GM18508 (cell line): ENCODE measurements at regions not wholly inside any gene's neighbourhood (a gene's known extent, or its start where the extent isn't known, plus 50 kb on each side); places are given as distances from the start of the nearest gene placed in this dataset.

ENCODE experiments used
- ATAC-seq: cut with Tn5 transposase; IDR thresholded peaks from one replicate; pipeline ENCODE4 v1.9.1; 2021; ENCODE audit warnings: moderate number of reproducible peaks; ENCODE audit not compliant: insufficient read depth, unreplicated experiment

GRCh38 chr12:72082986-72083820, 144.6 kb downstream of the TPH2 start:
- no peak for ATAC-seq

DNA sequence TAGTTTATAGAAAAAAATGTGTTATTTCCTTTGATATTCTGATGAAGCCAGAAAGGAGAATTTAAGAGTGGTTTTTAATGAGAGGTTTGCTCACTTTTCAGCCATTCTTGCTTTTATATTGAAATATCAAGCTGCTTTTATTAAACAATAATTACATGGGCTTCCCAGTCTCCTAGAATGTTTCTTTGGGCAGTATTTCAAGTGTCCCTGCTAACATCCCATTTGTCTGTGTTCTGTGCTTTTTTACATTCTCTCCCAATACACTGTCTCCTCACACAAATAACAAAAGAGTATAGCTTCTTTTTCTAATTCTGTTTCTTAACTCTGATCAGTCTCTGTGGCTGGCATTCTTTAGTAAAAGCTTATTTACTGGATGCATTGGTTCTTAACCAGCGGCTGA, 145.4 kb downstream of the TPH2 start:
- ATAC-seq: no peak

- ATAC-seq: no peak
Measured at GRCh38 chr12:72084880-72085279, 146.2 kb downstream of the TPH2 start.

DNA sequence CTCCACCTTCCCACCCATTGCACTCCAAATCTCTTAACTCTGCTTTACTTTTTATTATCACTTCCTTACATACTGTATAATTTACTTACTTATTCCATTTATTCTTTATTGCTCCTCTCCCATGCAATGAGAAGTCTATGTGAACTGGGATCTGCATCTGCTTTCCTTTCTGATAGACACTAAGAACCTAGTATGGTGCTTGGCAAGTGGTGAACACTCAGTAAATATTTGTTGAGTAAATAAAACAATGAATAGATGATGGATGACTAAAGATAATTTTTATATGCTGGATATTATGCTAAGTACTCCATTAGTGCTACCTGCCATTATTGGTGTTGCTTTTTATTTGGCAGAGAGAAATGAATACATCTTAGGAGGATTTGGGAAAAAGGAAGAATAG, 151.0 kb downstream of the TPH2 start:
- ATAC-seq: no peak

GRCh38 chr12:72093424-72093823, 154.8 kb downstream of the TPH2 start:
- ATAC-seq: no peak

DNA sequence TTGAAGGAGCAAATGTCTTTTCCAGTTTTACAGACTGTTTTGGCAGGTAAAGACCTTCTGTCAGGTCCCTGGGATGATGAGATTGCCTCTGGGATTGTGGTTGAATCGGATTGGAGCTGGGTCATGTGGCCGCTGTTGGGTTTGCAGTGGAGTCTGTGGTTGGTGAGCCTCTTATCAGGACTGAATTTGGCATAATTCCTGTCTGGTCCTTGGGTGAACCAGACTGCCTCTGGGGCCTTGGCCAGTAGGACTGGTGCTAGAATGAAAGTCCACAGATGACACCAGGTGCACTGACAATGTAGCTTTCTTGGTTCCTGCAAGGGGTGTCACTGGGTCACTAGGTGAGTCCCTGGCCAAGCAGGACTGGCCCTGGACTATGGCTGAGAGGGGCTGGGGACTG, 155.3 kb downstream of the TPH2 start:
- ATAC-seq: no peak

DNA sequence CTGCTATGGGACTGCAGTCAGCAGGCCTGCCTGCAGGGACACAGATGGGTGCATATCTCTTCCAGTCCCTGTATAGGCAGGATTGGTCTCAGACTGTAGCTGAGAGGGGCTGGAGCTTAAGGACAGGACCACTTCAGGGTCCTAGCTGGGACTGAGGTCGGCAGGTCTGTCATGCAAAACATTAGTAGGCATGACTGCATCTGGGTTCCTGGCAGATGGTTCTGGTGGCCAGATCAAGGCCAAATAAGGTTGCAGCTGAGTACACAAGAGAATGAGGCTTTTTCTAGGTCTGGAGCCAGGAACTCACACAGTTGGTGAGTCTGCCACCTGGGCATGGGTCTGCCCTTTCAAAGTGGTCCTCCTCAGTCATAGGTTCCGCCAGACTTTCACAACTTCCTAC, 155.8 kb downstream of the TPH2 start:
- no peak for ATAC-seq

GRCh38 chr12:72095025-72095424, 156.4 kb downstream of the TPH2 start:
- ATAC-seq: no peak

DNA sequence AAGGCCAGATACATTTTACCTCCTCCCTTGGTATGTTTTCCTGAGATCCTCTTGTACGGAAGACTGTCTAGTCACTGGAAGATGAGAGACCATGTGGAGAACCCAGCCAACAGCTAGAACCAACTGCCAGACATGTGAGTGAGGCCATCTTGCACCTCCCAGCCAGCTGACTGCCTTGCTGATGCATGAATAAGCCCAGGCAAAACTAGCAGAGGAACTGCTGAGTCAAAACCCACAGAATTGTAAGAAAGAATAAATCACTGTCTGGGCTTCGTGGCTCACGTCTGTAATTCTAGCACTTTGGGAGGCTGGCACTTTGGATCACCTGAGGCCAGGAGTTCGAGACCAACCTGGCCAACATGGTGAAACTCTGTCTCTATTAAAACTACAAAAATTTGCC, 160.0 kb downstream of the TPH2 start:
- ATAC-seq: no peak

DNA sequence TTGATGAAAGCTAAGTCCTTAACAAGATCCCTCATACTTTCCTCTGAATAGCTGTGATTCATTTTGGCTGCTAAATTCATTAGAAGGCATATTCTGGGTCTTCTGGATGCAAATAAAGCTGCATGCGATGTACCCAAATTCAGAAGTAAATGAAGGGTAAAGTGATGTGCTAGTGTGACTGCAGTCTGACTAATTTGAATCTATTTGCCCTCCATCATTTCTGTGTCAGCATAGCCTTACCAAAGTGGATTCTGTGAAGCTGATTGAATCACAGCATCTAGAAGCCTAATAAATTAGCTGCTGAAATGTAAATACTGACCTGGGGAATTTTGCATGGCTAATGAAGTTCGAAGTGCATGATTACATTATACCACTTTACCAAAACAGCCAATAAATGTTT, 162.2 kb downstream of the TPH2 start:
- no peak for ATAC-seq

DNA sequence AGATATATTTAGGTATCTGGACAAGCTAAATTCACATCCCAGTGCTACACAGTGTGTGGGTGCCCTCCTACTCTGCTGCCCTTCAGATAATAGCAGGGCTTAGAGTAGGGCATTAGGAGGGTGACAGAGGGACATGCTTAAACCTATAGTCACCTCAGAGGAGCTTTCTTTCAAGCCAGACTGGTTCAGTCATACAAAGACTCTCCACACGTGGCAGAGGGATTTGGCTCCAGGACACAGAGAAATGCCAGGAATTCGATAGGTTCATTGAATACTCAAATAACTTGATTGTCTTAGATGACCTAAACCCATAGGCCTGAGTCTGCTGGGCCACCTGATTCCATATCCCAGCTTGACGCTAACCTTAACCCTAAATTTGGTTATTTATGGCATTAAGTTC, 163.5 kb downstream of the TPH2 start:
- ATAC-seq: no peak

- ATAC-seq: no peak
Measured at GRCh38 chr12:72105849-72106248, 166.3 kb upstream of the TRHDE start.

- ATAC-seq: no peak
Measured at GRCh38 chr12:72110937-72111650, 161.1 kb upstream of the TRHDE start.

GRCh38 chr12:72111706-72112105, 160.5 kb upstream of the TRHDE start:
- ATAC-seq: no peak

DNA sequence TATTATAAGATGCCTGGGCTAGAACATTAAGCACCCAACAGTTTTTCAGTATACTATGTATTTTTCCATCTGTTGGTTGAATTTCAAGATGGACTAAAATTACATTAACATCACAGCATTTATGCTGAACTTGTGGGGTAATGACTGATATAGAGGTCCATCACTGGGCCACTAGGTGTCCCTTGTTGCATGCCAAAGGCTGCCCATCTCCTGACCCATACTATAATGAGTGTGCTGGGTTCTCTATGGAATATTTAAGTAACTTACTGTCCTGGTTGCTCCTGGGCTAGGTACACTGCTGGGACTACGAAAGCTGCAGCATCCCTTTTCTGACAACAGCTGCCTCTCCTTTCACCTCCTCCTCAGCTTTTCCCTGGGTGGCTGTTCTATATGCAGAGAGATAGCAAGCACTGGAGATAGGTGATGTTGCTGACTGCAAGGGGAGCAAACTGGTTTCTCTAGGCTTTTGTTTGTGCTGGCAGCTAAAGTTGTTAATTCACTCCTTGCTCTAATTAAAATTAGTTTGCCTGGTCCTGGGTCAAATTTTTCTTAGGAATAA, 138.6 kb upstream of the TRHDE start:
- ATAC-seq: no peak

DNA sequence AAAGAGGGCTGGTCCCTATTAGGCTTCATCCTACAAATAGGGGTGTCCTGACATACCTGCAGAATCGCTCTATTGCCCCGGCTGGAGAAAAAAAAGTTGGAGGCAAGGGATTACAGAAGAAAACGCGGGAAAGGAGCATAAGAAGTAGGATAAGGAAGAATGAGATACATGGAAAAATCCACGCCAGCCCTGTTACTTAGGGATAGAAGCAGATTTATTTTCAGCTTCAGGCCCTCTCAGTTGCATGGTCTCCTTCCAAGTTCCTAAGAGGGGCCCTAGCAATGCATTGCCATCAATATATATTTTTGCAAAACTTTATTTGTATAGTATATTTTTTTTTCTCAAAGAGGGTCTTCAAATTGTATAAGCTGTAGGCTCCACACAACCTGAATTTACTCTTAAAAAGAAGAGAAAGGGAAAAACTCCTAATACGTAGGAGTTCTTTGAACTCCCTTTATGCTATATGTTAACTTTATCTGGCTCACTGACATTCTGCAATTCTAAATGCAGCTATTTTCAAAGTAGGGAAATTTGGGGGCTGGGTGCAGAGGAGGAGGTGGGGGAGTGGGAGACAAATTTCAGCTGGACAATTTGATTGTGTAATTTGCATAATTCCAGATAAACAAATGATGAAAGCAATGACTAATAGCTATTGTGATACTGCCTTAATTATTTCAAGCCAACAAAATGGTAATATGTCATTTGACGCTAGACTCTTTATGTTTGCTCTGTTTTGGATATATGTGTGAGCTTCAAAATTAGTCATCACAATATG, 137.7 kb upstream of the TRHDE start:
- no peak for ATAC-seq

DNA sequence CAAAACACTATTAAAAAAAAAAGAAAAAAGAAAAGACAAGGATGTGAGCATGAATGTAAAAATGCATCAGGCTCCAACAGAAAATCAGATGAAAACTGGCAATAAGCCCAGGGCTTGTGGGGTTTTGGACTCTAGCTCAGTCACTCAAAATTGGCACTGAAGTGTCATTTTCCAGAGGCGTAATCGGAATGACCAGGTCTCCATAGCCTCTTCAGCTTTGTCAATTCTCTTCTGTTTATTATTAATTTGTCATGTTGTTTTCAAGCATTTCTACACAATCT, 137.2 kb upstream of the TRHDE start:
- no peak for ATAC-seq

DNA sequence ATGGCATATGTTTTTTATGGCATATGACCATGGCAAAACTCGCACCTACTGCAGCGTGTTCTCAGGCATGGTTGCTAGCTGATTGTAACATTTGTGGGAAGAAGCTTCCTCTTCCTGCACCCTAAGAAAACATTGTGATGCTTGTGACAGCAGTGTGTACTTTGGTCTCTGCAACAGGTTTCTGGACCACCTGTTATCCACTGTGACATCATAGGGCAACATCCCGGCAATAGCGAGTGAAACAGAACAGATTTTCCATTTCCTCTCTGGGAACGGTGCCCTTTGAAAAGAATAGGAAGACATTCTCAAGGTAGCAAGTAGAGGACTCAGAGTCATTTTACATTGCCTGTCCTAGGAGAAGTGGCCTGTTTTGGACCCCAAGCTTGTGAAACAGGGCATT, 135.4 kb upstream of the TRHDE start:
- no peak for ATAC-seq

DNA sequence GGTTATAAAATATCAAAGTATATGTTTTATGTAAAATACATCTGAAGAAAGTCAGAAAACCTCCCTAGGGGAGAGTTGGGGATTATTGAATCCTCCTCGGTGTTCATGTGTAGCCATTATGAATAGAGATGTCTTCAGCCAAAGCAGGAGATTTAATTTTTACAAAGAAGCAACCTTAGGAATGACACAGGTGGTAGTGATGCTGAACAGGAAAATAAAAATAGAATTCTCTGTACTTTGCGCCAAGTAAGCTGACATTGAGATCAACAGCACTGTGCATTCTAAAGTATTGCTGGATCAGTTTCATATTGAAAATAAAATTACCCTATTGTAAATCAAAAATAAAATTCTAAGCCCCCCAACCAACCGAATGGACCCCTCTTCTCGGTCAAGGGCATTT, 132.8 kb upstream of the TRHDE start:
- ATAC-seq: no peak

- peak; percentile 99 for ATAC-seq
Measured at GRCh38 chr12:72141381-72141780, 130.8 kb upstream of the TRHDE start.

DNA sequence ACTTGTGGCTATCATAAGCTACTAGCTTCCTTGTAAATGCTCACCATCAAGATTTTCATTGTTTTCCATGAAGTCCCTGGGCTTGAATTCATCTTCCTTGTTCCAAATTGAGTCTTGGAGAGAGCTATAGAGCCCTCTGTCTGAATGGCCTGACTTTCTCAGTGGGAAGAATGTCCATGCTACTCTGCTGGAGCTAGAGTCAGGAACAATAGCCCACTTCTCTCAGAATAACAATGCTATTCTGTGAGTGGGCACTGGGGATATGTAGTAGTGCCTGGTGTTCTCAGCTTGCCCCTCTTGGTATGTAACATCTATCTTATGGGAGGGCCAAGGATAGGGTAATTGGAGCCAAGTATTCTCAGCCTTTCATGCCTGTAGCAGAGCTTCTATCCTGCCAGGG, 127.6 kb upstream of the TRHDE start:
- ATAC-seq: no peak
